ENCODE measurements at regions not wholly inside any gene's neighbourhood (a gene's known extent, or its start where the extent isn't known, plus 50 kb on each side); places are given as distances from the start of the nearest gene placed in this dataset.

DNA sequence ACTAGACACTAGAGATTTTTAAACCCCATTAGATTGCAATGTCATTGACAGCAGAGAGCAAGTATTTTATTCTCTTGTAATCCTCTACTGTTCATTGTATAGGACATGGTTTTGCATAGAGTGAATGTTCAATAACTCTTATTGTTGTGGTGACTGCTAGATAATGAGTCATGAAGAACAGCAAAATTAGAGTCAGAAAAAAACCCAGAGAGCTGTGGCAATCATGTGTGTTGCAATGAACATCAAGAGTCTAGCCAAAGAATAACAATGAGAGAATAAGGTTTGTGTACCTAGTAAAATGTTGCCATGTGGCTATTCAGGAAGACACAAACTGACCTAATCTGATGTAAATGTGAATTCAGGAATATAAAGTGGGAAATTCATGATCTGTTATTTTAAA lies 684.0 kb downstream of the DSC3 start:
- H3K36me3 Mint-ChIP-seq (ENCODE audit: insufficient read depth in 1 of 3, low read depth in 3 of 3), result no peaks in the 10 kb centered on the region
- H3K4me3 Mint-ChIP-seq, result no peak overlapping the region
- Histone ChIP-seq H4K5ac (ENCODE audit: insufficient read length, low read depth, low read length) (no peak overlapping the region), H2AK5ac (ENCODE audit: insufficient read length, low read length) (no peak overlapping the region), H3K27me3 (ENCODE audit: insufficient read depth, low read length) (no peaks in the 10 kb centered on the region), H3K79me2 (ENCODE audit: insufficient read depth, low read length) (no peaks in the 10 kb centered on the region), H3K18ac (ENCODE audit: insufficient read length, low read depth, low read length) (no peak overlapping the region), H3K4me2 (ENCODE audit: insufficient read depth, insufficient read length, low read length) (no peak overlapping the region), H3K27ac (ENCODE audit: insufficient read length, low read depth, low read length) (no peak overlapping the region), H3K4me1 (ENCODE audit: insufficient read depth, low read length) (no peaks in the 10 kb centered on the region), H3K23me2 (ENCODE audit: insufficient read length, low read depth, low read length, poor library complexity, severe bottlenecking) (no peaks in the 10 kb centered on the region), H3K4ac (ENCODE audit: low read depth, low read length) (no peak overlapping the region), H3K14ac (ENCODE audit: insufficient read depth, low read length) (no peak overlapping the region), H4K20me1 (ENCODE audit: control insufficient read depth, insufficient read depth, insufficient read length) (no peaks in the 10 kb centered on the region), H3K9me3 (ENCODE audit: control insufficient read depth, low read depth, low read length) (no peaks in the 10 kb centered on the region), H2BK20ac (ENCODE audit: low read depth, low read length, poor library complexity, severe bottlenecking) (no peak overlapping the region), H3K23ac (ENCODE audit: insufficient read length, low read depth, low read length) (no peak overlapping the region), H2BK5ac (ENCODE audit: insufficient read length, low read length) (no peak overlapping the region), H2BK12ac (ENCODE audit: insufficient read length, low read depth, low read length) (no peak overlapping the region), H2BK15ac (ENCODE audit: low read depth, low read length) (no peak overlapping the region), H4K8ac (replicated peaks; ENCODE audit: insufficient read length, low read depth, low read length) (no peak overlapping the region), H2AFZ (ENCODE audit: low read length) (no peak overlapping the region), H2BK120ac (ENCODE audit: low read depth, low read length, poor library complexity, severe bottlenecking) (no peak overlapping the region), H4K91ac (ENCODE audit: insufficient read length, low read depth, low read length) (no peak overlapping the region), H3K79me1 (ENCODE audit: insufficient read depth, low read depth, low read length, poor library complexity, severe bottlenecking) (no peaks in the 10 kb centered on the region), H3K56ac (ENCODE audit: insufficient read length, low read depth, low read length) (no peak overlapping the region), H3T11ph (ENCODE audit: low read length) (no peak overlapping the region), H3K9ac (ENCODE audit: extremely low read depth, insufficient read length, low read length) (no peak overlapping the region)
- TF ChIP-seq, protein P1, sequence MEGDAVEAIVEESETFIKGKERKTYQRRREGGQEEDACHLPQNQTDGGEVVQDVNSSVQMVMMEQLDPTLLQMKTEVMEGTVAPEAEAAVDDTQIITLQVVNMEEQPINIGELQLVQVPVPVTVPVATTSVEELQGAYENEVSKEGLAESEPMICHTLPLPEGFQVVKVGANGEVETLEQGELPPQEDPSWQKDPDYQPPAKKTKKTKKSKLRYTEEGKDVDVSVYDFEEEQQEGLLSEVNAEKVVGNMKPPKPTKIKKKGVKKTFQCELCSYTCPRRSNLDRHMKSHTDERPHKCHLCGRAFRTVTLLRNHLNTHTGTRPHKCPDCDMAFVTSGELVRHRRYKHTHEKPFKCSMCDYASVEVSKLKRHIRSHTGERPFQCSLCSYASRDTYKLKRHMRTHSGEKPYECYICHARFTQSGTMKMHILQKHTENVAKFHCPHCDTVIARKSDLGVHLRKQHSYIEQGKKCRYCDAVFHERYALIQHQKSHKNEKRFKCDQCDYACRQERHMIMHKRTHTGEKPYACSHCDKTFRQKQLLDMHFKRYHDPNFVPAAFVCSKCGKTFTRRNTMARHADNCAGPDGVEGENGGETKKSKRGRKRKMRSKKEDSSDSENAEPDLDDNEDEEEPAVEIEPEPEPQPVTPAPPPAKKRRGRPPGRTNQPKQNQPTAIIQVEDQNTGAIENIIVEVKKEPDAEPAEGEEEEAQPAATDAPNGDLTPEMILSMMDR (conservative IDR thresholded peaks at IDR 0.05), result no peak
- H3K27me3 Mint-ChIP-seq (ENCODE audit: low read depth), result no peaks in the 10 kb centered on the region
- no peaks in the 10 kb centered on the region for H3K9me3 Mint-ChIP-seq
- 0 out of 4 replicates have a peak, but pooled peaks cover 0 to 3% of the 10 kb centered on the region in 2 experiments for H3K4me1 Mint-ChIP-seq
- no peak for DNase-seq
- H3K27ac Mint-ChIP-seq, result no peak overlapping the region
